ENCODE measurements at regions not wholly inside any gene's neighbourhood (a gene's known extent, or its start where the extent isn't known, plus 50 kb on each side); places are given as distances from the start of the nearest gene placed in this dataset.

- in situ Hi-C loops (cut with MboI; ENCODE audit: low sequenced_read_pairs, unreplicated experiment): no loop called here
- no peak for DNase-seq (ENCODE audit: low spot score)
- TF ChIP-seq, protein P1, sequence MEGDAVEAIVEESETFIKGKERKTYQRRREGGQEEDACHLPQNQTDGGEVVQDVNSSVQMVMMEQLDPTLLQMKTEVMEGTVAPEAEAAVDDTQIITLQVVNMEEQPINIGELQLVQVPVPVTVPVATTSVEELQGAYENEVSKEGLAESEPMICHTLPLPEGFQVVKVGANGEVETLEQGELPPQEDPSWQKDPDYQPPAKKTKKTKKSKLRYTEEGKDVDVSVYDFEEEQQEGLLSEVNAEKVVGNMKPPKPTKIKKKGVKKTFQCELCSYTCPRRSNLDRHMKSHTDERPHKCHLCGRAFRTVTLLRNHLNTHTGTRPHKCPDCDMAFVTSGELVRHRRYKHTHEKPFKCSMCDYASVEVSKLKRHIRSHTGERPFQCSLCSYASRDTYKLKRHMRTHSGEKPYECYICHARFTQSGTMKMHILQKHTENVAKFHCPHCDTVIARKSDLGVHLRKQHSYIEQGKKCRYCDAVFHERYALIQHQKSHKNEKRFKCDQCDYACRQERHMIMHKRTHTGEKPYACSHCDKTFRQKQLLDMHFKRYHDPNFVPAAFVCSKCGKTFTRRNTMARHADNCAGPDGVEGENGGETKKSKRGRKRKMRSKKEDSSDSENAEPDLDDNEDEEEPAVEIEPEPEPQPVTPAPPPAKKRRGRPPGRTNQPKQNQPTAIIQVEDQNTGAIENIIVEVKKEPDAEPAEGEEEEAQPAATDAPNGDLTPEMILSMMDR (IDR thresholded peaks at IDR 0.05; ENCODE audit: borderline replicate concordance, control extremely low read depth, extremely low read depth, insufficient read depth, missing control alignments): no peak
Observed at GRCh38 chr7:41421056-41421455, 281.8 kb downstream of the INHBA start.

DNA sequence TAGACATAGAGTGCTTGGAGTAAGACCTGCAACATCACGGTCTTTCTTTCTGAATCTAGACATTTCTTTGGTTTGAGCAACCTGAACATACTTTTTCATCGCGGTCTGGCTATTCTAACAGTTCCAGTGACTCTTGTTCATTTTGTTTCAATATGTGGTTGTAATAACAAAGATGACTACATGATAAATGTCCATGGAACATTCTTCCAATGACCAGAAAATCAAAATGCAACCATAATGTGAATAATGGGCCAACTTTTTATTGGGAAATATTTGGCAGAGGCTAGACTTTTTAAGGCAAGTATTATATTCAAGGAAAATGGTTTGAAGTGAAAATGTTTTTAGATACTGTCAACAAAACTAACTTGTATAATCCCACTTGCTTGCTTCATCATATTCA is 282.5 kb downstream of the INHBA start:
- in situ Hi-C loops (cut with MboI; ENCODE audit: low sequenced_read_pairs, unreplicated experiment): no loop called here
- DNase-seq (ENCODE audit: low spot score): no peak
- TF ChIP-seq, protein P1 (IDR thresholded peaks at IDR 0.05; ENCODE audit: borderline replicate concordance, control extremely low read depth, extremely low read depth, insufficient read depth, missing control alignments): no peak

GRCh38 chr7:41418337-41418736 is 284.6 kb downstream of the INHBA start:
- TF ChIP-seq, protein P1 (IDR thresholded peaks at IDR 0.05; ENCODE audit: borderline replicate concordance, control extremely low read depth, extremely low read depth, insufficient read depth, missing control alignments): no peak
- DNase-seq (ENCODE audit: low spot score): no peak
- in situ Hi-C loops (cut with MboI; ENCODE audit: low sequenced_read_pairs, unreplicated experiment): no loop called here

DNA sequence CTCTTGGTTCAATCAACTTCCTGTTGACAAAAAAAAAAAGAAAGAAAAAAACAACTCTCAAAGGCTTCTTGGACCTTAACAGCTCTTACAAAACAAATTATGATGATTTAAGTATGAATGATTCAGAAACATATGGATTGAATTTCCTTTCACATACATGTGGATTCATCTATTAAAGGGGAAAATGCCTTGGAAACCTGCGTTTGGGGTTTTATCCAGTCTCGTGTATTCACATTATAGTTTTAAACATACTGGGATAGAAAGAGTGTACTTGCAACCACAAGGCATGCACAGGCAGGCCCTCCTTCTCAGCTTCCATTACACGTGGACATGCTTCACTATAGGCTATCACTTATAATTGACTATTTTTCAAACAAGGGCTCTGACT is 286.7 kb downstream of the INHBA start:
- DNase-seq (ENCODE audit: low spot score): no peak
- TF ChIP-seq, protein P1 (IDR thresholded peaks at IDR 0.05; ENCODE audit: borderline replicate concordance, control extremely low read depth, extremely low read depth, insufficient read depth, missing control alignments): no peak
- in situ Hi-C loops (cut with MboI; ENCODE audit: low sequenced_read_pairs, unreplicated experiment): no loop called here

GRCh38 chr7:41415471-41416207 is 287.3 kb downstream of the INHBA start:
- DNase-seq (ENCODE audit: low spot score): no peak
- TF ChIP-seq, protein P1 (IDR thresholded peaks at IDR 0.05; ENCODE audit: borderline replicate concordance, control extremely low read depth, extremely low read depth, insufficient read depth, missing control alignments): no peak
- in situ Hi-C loops (cut with MboI; ENCODE audit: low sequenced_read_pairs, unreplicated experiment): no loop called here

- in situ Hi-C loops (cut with MboI; ENCODE audit: low sequenced_read_pairs, unreplicated experiment): no loop called here
- DNase-seq (ENCODE audit: low spot score): no peak
- TF ChIP-seq, protein P1 (IDR thresholded peaks at IDR 0.05; ENCODE audit: borderline replicate concordance, control extremely low read depth, extremely low read depth, insufficient read depth, missing control alignments): no peak
Observed at GRCh38 chr7:41415051-41415450, 287.8 kb downstream of the INHBA start.

Measured in GM13976 (cell line).